ENCODE measurements at regions not wholly inside any gene's neighbourhood (a gene's known extent, or its start where the extent isn't known, plus 50 kb on each side); places are given as distances from the start of the nearest gene placed in this dataset.

DNA sequence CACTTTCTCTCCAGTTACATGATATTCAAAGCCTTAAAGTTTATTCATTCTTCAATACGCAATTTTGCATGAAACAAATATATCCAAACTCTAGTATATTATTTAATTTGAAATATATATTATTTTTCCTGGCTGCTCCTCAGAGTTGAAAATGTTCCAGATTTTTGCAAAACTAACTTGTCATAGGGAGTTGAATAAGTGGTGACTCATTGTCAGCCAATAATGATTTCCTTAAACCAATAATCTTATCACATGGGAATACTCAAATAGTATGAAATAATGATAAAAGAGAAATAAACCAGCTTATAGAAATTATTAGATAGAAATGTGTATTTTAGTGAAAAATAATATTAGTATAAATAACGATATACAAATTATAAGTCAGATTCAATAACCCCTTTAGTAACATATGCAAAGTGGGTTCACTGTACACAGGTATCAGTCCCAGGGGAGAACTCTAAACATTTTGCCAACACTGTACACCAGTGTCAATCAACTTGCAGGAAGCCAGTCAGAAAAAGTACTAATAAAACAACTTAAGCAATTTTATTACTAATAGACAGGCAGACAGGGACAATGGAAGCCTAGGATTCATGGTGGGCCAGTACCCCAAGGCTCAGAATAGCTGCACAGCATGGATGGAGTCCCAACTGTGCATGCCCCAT, 222.6 kb upstream of the KLHL1 start:
- no peak for DNase-seq (ENCODE audit: low read depth in 2 of 2)
- no peak overlapping the region for H3K4me3 ChIP-seq (replicated peaks in 1 of 2; ENCODE audit: low read depth in 2 of 2, low read length in 2 of 2)
- TF ChIP-seq, protein P1, sequence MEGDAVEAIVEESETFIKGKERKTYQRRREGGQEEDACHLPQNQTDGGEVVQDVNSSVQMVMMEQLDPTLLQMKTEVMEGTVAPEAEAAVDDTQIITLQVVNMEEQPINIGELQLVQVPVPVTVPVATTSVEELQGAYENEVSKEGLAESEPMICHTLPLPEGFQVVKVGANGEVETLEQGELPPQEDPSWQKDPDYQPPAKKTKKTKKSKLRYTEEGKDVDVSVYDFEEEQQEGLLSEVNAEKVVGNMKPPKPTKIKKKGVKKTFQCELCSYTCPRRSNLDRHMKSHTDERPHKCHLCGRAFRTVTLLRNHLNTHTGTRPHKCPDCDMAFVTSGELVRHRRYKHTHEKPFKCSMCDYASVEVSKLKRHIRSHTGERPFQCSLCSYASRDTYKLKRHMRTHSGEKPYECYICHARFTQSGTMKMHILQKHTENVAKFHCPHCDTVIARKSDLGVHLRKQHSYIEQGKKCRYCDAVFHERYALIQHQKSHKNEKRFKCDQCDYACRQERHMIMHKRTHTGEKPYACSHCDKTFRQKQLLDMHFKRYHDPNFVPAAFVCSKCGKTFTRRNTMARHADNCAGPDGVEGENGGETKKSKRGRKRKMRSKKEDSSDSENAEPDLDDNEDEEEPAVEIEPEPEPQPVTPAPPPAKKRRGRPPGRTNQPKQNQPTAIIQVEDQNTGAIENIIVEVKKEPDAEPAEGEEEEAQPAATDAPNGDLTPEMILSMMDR (IDR thresholded peaks at IDR 0.05; ENCODE audit: low read depth, low read length), result no peak

DNA sequence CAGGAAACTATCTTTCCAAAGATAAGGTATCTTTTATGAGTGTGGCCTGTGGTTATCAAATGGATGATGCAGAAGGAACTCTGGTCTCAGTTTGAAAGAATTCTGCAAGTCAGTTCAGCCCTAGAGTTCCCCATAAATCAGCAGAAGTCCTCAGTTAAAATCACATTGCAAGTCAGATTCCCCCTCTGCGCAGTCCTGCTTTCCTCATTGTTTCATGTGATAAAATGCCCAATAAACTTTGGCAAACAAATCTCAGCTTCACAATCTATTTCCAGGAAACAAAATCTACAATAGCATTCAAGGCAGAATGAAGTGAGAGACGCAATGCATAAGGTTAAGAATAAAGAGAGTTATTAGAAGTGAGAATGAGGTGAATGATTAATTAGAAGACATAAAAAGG, 216.3 kb upstream of the KLHL1 start:
- no peak for DNase-seq (ENCODE audit: low read depth in 2 of 2)
- H3K4me3 ChIP-seq (replicated peaks in 1 of 2; ENCODE audit: low read depth in 2 of 2, low read length in 2 of 2), result no peak overlapping the region
- TF ChIP-seq, protein P1 (IDR thresholded peaks at IDR 0.05; ENCODE audit: low read depth, low read length), result no peak

DNA sequence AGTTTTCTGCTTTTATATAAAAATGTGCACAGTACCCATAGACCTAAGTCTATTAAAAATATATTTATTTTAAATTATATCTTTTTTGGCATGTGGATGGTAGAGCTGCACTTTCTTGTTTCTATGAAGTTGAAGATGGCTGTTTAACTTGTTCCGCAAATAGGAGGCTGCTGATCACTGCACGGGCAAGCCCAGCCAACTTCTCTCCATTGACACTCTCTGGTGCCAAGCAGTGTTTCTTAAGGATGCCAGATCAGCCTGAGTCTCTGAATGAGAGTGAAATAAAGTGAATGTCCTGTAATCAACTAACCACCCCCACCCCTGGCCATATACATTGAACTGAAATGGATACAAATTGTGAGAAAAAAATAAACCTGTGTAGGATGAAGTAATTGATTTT, 202.9 kb upstream of the KLHL1 start:
- TF ChIP-seq, protein P1 (IDR thresholded peaks at IDR 0.05; ENCODE audit: low read depth, low read length), result no peak

DNA sequence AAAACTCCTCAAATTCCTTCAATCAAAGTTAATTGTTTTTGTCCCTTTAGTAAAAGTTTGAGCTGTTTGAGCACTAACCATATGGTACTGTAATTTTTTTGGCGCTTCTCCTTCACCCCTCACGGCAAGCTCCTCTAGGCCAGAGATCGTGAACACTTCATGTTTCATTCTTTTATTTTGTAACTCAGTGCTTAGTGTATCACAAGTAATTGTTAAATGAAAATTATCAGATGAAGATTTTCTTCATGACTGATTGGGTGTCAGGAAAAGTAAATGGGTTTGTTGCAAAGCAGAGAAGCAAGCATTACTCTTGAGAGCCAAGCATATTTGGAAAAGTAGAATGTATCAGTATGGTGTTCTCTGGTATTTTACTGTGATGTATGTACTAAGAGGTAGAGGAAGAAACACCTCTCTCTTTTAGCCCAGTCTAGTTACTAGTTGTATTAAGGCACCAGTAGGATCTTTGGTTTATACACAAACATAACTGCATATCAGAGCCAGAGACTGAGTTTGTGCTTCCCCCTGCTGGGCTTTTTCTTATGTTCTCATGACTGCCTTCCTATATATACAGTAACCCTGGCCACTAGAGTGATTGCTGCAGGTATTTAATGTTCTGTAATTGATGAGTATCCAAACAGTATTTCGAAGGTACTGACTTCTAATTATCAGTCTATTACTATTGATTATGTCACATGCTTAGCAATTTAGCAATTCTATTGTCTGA, 202.3 kb upstream of the KLHL1 start:
- TF ChIP-seq, protein P1 (IDR thresholded peaks at IDR 0.05; ENCODE audit: low read depth, low read length), result no peak
- no peak overlapping the region for H3K4me3 ChIP-seq (replicated peaks in 1 of 2; ENCODE audit: low read depth in 2 of 2, low read length in 2 of 2)
- DNase-seq (ENCODE audit: low read depth in 2 of 2), result peak in 1 of 2 donors; percentile 2

More for the DNA sequence above, 202.9 kb upstream of the KLHL1 start:
- DNase-seq (ENCODE audit: low read depth in 2 of 2), result no peak
- H3K4me3 ChIP-seq (replicated peaks in 1 of 2; ENCODE audit: low read depth in 2 of 2, low read length in 2 of 2), result no peak overlapping the region

DNA sequence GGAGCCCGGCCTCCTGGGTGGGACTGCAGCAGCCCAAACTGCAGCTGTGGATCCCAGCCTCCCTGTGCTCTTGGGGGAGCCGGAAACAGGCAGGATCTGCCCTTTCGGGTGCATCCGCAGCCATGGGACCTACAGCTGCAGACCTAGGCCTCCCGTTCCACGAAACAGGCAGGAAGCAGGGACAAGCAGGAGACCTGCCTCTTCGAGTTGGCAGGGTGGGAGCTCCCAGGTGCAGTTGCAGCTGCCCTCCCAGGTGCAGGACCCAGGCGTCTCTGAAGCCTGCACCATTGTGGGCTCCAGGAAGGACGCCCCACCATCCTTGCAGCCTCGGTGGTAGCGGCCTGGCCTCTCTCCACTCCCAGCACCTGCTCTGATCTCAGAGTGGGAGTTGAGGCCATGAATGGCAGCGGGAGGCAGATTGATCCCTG, 189.0 kb upstream of the KLHL1 start:
- H3K4me3 ChIP-seq (replicated peaks in 1 of 2; ENCODE audit: low read depth in 2 of 2, low read length in 2 of 2), result no peak overlapping the region
- no peak for DNase-seq (ENCODE audit: low read depth in 2 of 2)
- TF ChIP-seq, protein P1 (IDR thresholded peaks at IDR 0.05; ENCODE audit: low read depth, low read length), result no peak

DNA sequence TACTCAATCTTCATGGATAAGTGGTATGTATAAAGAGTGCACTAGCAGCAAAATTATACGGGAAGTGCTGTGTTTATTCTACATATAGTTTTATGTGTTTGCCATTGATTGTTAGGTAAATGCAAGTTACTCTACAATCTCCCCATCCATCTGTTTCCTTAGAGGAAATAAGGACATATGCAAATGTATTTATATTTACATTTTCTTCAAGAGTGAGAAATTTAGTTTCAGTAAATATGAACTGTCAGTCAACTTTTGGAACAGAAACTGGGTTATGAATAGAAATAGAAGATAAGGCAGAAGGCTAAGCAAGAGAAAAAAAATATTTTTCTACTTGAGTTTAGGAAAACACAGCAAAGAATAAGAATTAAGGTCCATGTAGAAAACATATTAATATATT, 176.1 kb upstream of the KLHL1 start:
- DNase-seq (ENCODE audit: low read depth in 2 of 2), result no peak
- TF ChIP-seq, protein P1 (IDR thresholded peaks at IDR 0.05; ENCODE audit: low read depth, low read length), result no peak
- H3K4me3 ChIP-seq (replicated peaks in 1 of 2; ENCODE audit: low read depth in 2 of 2, low read length in 2 of 2), result no peak overlapping the region
